ENCODE measurements at regions not wholly inside any gene's neighbourhood (a gene's known extent, or its start where the extent isn't known, plus 50 kb on each side); places are given as distances from the start of the nearest gene placed in this dataset.

DNA sequence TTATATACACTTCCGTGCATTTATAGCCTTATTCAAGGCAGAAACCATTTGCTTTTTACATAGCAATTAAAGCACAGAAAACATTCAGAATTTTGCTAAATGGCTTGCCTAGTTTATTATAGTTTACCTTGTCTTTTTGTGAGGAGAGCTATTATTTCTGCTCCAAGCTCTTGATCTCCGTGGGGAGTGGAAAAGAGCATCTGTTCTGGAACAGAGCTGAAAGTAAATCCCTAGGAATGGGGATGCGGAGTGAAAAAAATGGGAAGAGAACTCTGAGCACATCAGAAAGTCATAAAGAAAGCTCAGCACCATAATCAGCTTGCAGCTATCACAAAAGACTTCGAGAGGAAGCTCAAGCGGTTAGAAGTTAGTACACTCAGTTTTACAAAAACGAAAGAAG, 1006.7 kb downstream of the ROBO2 start:
- Histone ChIP-seq H3K27ac (no peak overlapping the region), H4K20me1 (no peaks in the 10 kb centered on the region), H3K9ac (no peak overlapping the region), H3K4me1 (no peaks in the 10 kb centered on the region), H3K4me2 (no peak overlapping the region), H3K4me3 (no peak overlapping the region), H3K36me3 (no peaks in the 10 kb centered on the region), H3K9me3 (replicated peaks in 1 of 11) (no peaks in the 10 kb centered on the region), H3K27me3 (no peaks in the 10 kb centered on the region)
- TF ChIP-seq Cebpa-rat (IDR thresholded peaks at IDR 0.05), result no peak

DNA sequence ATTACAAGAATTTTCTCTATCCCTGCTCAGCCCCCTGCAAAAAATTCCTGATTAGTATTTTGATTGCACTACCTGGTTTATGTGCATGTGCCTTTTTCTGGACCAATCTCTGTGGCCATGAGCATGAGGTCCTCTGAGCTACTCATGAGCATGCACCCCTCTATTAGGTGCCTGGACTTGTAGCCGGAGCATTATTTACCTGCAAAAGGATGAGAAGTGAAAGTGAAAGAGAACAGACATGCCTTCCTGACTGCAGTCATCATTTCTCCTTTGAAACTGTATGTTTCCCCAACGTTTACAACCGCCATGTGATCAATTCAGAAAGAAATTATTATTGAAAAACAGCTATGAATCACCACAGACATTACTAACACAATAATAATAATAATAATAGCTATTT, 1008.8 kb downstream of the ROBO2 start:
- Histone ChIP-seq H4K20me1 (no peaks in the 10 kb centered on the region), H3K4me2 (no peak overlapping the region), H3K27ac (no peak overlapping the region), H3K27me3 (no peaks in the 10 kb centered on the region), H3K4me3 (no peak overlapping the region), H3K36me3 (no peaks in the 10 kb centered on the region), H3K4me1 (no peaks in the 10 kb centered on the region), H3K9ac (no peak overlapping the region), H3K9me3 (replicated peaks in 1 of 11) (no peaks in the 10 kb centered on the region)
- TF ChIP-seq Cebpa-rat (IDR thresholded peaks at IDR 0.05), result no peak

DNA sequence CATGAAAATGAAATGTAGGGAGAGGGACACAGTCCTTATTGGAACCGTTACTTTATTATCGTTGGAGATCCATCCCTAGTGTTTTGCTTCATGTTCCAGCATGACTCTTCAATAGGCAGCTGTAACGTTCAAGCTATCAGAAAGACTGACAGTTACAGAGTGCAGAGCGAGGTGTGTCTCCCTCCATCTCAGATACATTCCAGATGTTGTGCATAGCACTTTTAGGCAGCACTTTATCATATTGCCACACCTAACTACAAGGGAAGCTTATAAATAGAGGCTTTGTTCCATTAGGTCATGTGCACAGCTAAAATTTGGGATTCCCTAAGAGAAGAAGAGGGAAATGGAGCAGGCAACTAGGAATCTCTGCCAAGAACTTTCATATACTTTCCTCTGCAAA, 1009.6 kb downstream of the ROBO2 start:
- TF ChIP-seq Cebpa-rat (IDR thresholded peaks at IDR 0.05), result no peak
- H3K27me3 ChIP-seq, result no peaks in the 10 kb centered on the region
- no peak overlapping the region for H3K4me3 ChIP-seq
- H3K4me1 ChIP-seq, result no peaks in the 10 kb centered on the region
- no peak overlapping the region for H3K4me2 ChIP-seq
- no peak overlapping the region for H3K27ac ChIP-seq
- H3K36me3 ChIP-seq, result no peaks in the 10 kb centered on the region
- H3K9ac ChIP-seq, result no peak overlapping the region
- H4K20me1 ChIP-seq, result no peaks in the 10 kb centered on the region
- no peaks in the 10 kb centered on the region for H3K9me3 ChIP-seq (replicated peaks in 1 of 11)

DNA sequence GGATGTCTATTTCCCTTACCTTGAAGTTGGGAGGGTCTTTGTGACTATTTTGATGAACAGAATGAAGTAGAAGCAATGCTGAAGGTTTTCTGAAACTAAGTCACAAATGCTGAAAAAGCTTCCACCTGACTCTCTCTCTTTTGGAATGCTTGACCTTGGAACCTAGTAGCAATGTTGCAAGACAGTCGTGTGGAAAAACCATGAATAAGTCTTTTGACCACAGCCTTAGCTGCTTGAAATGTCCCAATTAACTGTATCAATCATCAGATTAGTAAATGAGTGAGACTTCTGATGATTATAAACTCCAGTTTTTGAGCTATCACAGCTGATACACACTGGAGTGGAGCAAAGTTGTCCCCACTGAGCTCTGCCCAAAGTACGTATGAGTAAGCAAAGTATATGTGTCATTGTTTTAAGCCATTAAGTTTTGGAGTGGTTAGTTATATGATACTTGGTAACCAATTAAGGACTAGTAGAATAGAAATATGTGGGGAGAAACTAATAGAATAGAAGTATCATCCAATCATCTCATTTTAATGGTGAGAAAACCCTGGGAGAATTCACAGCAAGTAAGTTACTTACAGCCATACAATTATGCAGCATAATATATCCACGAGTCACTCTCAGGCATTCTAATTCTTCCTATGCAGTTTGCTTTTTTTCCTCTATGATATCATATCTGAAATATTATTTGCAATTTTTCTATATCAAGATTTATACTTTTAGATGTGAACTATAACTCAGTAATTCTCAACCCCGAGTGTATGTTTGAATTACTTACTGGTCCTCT, 1010.6 kb downstream of the ROBO2 start:
- H4K20me1 ChIP-seq, result no peaks in the 10 kb centered on the region
- H3K4me2 ChIP-seq, result no peak overlapping the region
- no peak overlapping the region for H3K9ac ChIP-seq
- no peaks in the 10 kb centered on the region for H3K4me1 ChIP-seq
- TF ChIP-seq Cebpa-rat (IDR thresholded peaks at IDR 0.05), result no peak
- H3K27me3 ChIP-seq, result no peaks in the 10 kb centered on the region
- H3K27ac ChIP-seq, result no peak overlapping the region
- H3K4me3 ChIP-seq, result no peak overlapping the region
- no peaks in the 10 kb centered on the region for H3K9me3 ChIP-seq (replicated peaks in 1 of 11)
- H3K36me3 ChIP-seq, result no peaks in the 10 kb centered on the region

DNA sequence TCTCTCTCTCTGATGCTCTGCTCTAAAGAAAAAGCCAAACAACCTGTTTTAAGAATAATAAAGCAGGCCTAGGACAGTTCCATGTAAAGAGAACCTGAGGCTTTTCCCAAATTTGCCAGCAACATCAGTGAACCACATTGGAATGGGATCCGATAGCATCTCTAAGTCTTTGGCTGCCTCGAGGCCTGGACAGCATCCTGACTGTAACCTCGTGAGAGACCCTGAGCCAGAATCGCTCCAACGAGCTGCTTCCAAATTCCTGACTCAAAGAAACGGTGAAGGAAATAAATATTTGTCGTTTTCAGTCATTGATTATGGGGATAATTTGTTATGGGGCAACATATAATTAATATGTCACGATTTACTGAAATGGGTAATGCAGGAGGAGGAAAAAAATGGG, 1012.8 kb downstream of the ROBO2 start:
- no peak overlapping the region for H3K4me2 ChIP-seq
- H3K4me3 ChIP-seq, result no peak overlapping the region
- TF ChIP-seq Cebpa-rat (IDR thresholded peaks at IDR 0.05), result no peak
- H3K27ac ChIP-seq, result no peak overlapping the region
- H3K36me3 ChIP-seq, result no peaks in the 10 kb centered on the region
- H3K4me1 ChIP-seq, result no peaks in the 10 kb centered on the region
- H3K9me3 ChIP-seq (replicated peaks in 1 of 11), result peaks cover 0 to 10% (median 0%) of the 10 kb centered on the region in 11 experiments; a peak in 3 of 22 replicates
- no peaks in the 10 kb centered on the region for H4K20me1 ChIP-seq
- no peak overlapping the region for H3K9ac ChIP-seq
- H3K27me3 ChIP-seq, result no peaks in the 10 kb centered on the region

DNA sequence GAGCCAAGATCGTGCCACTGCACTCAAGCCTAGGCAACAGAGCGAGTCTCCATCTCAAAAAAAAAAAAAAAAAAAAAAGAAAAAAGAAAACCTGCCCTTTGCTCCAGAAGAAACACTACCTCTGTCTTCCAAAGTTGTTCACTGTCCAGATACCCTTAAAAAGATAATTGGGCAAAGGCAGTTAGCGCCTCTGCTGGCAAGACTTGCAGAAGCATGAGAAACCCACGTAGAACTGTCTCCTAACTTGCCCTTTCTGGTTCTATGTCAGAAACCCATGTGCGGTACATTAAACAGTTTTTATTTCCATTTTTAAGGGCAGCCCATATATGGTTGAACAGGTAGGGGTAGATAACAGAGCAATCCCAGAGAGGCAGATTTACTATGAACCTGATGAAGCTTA, 1026.4 kb downstream of the ROBO2 start:
- H3K27ac ChIP-seq, result no peak overlapping the region
- H3K4me1 ChIP-seq, result no peaks in the 10 kb centered on the region
- no peak overlapping the region for H3K9ac ChIP-seq
- TF ChIP-seq Cebpa-rat (IDR thresholded peaks at IDR 0.05), result no peak
- no peaks in the 10 kb centered on the region for H3K27me3 ChIP-seq
- no peaks in the 10 kb centered on the region for H4K20me1 ChIP-seq
- H3K4me3 ChIP-seq, result no peak overlapping the region
- H3K4me2 ChIP-seq, result no peak overlapping the region
- H3K36me3 ChIP-seq, result no peaks in the 10 kb centered on the region
- H3K9me3 ChIP-seq (replicated peaks in 1 of 11), result no peaks in the 10 kb centered on the region

DNA sequence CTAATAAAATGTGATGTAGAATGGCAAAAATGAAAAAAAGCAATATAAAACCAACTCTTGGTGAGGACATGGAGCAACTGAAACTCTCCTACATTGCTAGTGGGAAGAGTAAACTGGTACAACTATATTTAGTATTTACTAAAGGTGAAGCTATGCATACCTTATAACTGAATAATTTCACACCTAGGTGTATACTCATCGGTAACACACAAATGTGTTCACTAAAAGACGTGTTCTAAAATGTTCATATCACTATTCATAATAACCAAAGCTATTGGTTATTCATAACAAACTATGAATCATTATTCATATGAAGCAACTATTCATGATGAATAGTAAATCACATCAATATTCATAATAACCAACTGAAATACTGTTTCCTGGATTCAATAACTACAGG, 1030.3 kb downstream of the ROBO2 start:
- no peak overlapping the region for H3K9ac ChIP-seq
- no peaks in the 10 kb centered on the region for H3K4me1 ChIP-seq
- H3K4me2 ChIP-seq, result no peak overlapping the region
- peaks cover 0 to 9% (median 5%) of the 10 kb centered on the region in 11 experiments; a peak in 5 of 22 replicates for H3K9me3 ChIP-seq (replicated peaks in 1 of 11)
- no peak overlapping the region for H3K4me3 ChIP-seq
- TF ChIP-seq Cebpa-rat (IDR thresholded peaks at IDR 0.05), result no peak
- no peaks in the 10 kb centered on the region for H4K20me1 ChIP-seq
- no peak overlapping the region for H3K27ac ChIP-seq
- H3K36me3 ChIP-seq, result no peaks in the 10 kb centered on the region
- H3K27me3 ChIP-seq, result no peaks in the 10 kb centered on the region

DNA sequence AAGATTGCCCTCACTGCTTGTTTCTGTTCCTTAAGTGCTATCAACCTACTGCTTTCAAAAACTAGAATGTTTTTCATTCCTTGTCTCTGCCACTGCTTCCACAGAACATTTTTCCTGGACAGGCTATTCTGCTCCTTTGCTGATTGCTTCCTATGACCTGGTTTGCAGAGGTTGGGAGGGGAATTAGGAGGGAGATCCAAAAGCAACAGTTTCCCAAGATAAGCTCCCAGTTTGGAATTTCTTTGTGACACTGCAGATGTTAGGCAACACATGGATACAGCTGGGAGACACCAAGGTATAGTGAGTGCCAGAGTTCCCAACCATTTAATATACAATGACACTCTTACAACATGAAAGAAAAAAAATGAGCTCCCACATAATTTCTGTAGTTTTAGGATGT, 1036.5 kb downstream of the ROBO2 start:
- Histone ChIP-seq H3K27ac (no peak overlapping the region), H3K36me3 (no peaks in the 10 kb centered on the region), H3K4me2 (no peak overlapping the region), H3K9me3 (replicated peaks in 1 of 11) (peaks cover 0 to 9% (median 5%) of the 10 kb centered on the region in 11 experiments; a peak in 5 of 22 replicates), H4K20me1 (no peaks in the 10 kb centered on the region), H3K4me1 (no peaks in the 10 kb centered on the region), H3K9ac (no peak overlapping the region), H3K27me3 (no peaks in the 10 kb centered on the region), H3K4me3 (no peak overlapping the region)
- no peak for TF ChIP-seq Cebpa-rat (IDR thresholded peaks at IDR 0.05)

DNA sequence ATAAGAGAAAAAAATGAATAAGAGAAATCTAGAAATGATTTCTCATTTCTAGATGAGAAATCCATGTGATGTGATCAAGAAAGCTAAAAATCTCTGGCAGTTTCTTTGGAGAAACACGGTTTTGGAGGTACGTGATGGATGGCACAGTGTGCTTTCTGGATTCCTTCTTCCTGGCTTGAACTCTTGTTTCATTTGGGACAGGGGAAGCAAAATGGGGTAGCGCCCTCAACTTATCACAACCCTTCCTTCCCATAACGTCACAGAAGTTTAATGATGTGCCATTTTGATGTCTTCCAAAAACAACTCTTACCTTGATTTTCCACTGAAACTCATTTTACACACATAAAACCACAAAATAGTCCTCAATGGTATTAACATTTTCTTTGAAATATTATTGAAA, 1037.3 kb downstream of the ROBO2 start:
- H3K4me2 ChIP-seq, result no peak overlapping the region
- H3K36me3 ChIP-seq, result no peaks in the 10 kb centered on the region
- H3K9ac ChIP-seq, result no peak overlapping the region
- no peaks in the 10 kb centered on the region for H3K27me3 ChIP-seq
- peaks cover 0 to 9% (median 5%) of the 10 kb centered on the region in 11 experiments; a peak in 5 of 22 replicates for H3K9me3 ChIP-seq (replicated peaks in 1 of 11)
- H3K27ac ChIP-seq, result no peak overlapping the region
- no peaks in the 10 kb centered on the region for H3K4me1 ChIP-seq
- TF ChIP-seq Cebpa-rat (IDR thresholded peaks at IDR 0.05), result no peak
- no peaks in the 10 kb centered on the region for H4K20me1 ChIP-seq
- H3K4me3 ChIP-seq, result no peak overlapping the region

DNA sequence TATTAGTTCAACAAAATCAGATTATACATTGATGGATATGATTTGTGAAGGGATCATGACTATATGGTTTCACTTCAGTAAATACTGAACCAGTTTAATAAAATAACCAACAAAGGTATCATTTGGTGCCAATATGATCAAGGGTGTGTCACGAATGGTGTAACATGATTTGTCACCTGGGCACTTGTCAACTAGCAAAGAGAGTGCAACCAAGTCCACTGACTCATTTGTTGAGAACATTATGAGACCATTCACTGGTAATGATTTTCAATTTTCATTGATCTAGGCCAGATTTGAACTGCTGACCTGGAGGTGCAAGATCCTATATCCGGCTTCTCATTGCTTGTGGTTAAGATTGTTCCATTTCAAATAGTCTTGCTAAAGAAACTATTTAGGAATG, 1037.9 kb downstream of the ROBO2 start:
- Histone ChIP-seq H4K20me1 (no peaks in the 10 kb centered on the region), H3K9me3 (replicated peaks in 1 of 11) (peaks cover 0 to 9% (median 5%) of the 10 kb centered on the region in 11 experiments; a peak in 5 of 22 replicates), H3K36me3 (no peaks in the 10 kb centered on the region), H3K27ac (no peak overlapping the region), H3K4me2 (no peak overlapping the region), H3K4me1 (no peaks in the 10 kb centered on the region), H3K4me3 (no peak overlapping the region), H3K9ac (no peak overlapping the region), H3K27me3 (no peaks in the 10 kb centered on the region)
- no peak for TF ChIP-seq Cebpa-rat (IDR thresholded peaks at IDR 0.05)
